HG03066 (cell line): ENCODE measurements at regions not wholly inside any gene's neighbourhood (a gene's known extent, or its start where the extent isn't known, plus 50 kb on each side); places are given as distances from the start of the nearest gene placed in this dataset.

Source experiments
- ATAC-seq: cut with Tn5 transposase; IDR thresholded peaks from one replicate; pipeline ENCODE4 v1.9.1; 2021; ENCODE audit warnings: low read depth; ENCODE audit not compliant: unreplicated experiment

GRCh38 chr20:58020656-58021454 lies 207.6 kb downstream of the ANKRD60 start:
- no peak for ATAC-seq

- no peak for ATAC-seq
These were observed 208.4 kb downstream of the ANKRD60 start for GRCh38 chr20:58019850-58020625.

- no peak for ATAC-seq
These were observed 209.2 kb downstream of the ANKRD60 start for GRCh38 chr20:58019027-58019849.

- ATAC-seq: no peak
These were observed 209.9 kb downstream of the ANKRD60 start for GRCh38 chr20:58018590-58018989.

GRCh38 chr20:58017970-58018530 lies 210.4 kb downstream of the ANKRD60 start:
- no peak for ATAC-seq

GRCh38 chr20:58017231-58017969 lies 211.1 kb downstream of the ANKRD60 start:
- no peak for ATAC-seq

GRCh38 chr20:58016779-58017178 lies 211.7 kb downstream of the ANKRD60 start:
- no peak for ATAC-seq

- no peak for ATAC-seq
These were observed 213.7 kb downstream of the ANKRD60 start for GRCh38 chr20:58014628-58015315.

- no peak for ATAC-seq
These were observed 215.5 kb downstream of the ANKRD60 start for GRCh38 chr20:58012731-58013510.

- no peak for ATAC-seq
These were observed 216.4 kb downstream of the ANKRD60 start for GRCh38 chr20:58011947-58012610.

GRCh38 chr20:58011106-58011946 lies 217.1 kb downstream of the ANKRD60 start:
- no peak for ATAC-seq

- ATAC-seq: no peak
These were observed 217.8 kb downstream of the ANKRD60 start for GRCh38 chr20:58010666-58011065.

GRCh38 chr20:58010186-58010585 lies 218.3 kb downstream of the ANKRD60 start:
- ATAC-seq: no peak

GRCh38 chr20:58008866-58009265 lies 219.6 kb downstream of the ANKRD60 start:
- ATAC-seq: no peak

GRCh38 chr20:58008413-58008812 lies 220.0 kb downstream of the ANKRD60 start:
- ATAC-seq: no peak

GRCh38 chr20:58007947-58008346 lies 220.5 kb downstream of the ANKRD60 start:
- no peak for ATAC-seq
